Endodermal cell (in vitro differentiated cells): ENCODE measurements at regions not wholly inside any gene's neighbourhood (a gene's known extent, or its start where the extent isn't known, plus 50 kb on each side); places are given as distances from the start of the nearest gene placed in this dataset.

Experiments used
- DNase-seq: peaks from one replicate; pipeline ENCODE4 v3.0.0-alpha.2; 2017
- H3K27ac ChIP-seq: 2 replicates; pipeline ENCODE4 v1.5.1; 2013; ENCODE audit warnings: mild to moderate bottlenecking, low read depth, low read length, moderate library complexity
- H3K27me3 ChIP-seq: 2 replicates; pipeline ENCODE4 v1.6.1; 2013; ENCODE audit warnings: mild to moderate bottlenecking, low read length, moderate library complexity; ENCODE audit not compliant: insufficient read depth, control insufficient read depth, poor library complexity, severe bottlenecking
- H3K36me3 ChIP-seq: 2 replicates; pipeline ENCODE4 v1.7.0; 2013; ENCODE audit warnings: mild to moderate bottlenecking, low read length, moderate library complexity; ENCODE audit not compliant: control insufficient read depth, insufficient read depth
- H3K4me1 ChIP-seq: one replicate; pipeline ENCODE4 v1.7.0; 2013; ENCODE audit warnings: low read length; ENCODE audit not compliant: control insufficient read depth, insufficient read depth
- H3K4me3 ChIP-seq: 2 replicates; pipeline ENCODE4 v1.5.1; 2013; ENCODE audit warnings: mild to moderate bottlenecking, low read length, moderate library complexity
- H3K9ac ChIP-seq: 2 replicates; pipeline ENCODE4 v1.6.1; 2013; ENCODE audit warnings: mild to moderate bottlenecking, low read length, moderate library complexity; ENCODE audit not compliant: poor library complexity, severe bottlenecking; ENCODE audit errors: extremely low read depth
- H3K9me3 ChIP-seq: 2 replicates; pipeline ENCODE4 v1.6.1; 2013; ENCODE audit warnings: mild to moderate bottlenecking, low read length, moderate library complexity; ENCODE audit not compliant: control insufficient read depth
- H3K27ac Mint-ChIP-seq: 2 replicates; pipeline ENCODE4 v1.8.0; 2020; ENCODE audit warnings: mixed read lengths
- H3K27me3 Mint-ChIP-seq: 2 replicates; pipeline ENCODE4 v1.8.0; 2021; ENCODE audit warnings: mild to moderate bottlenecking, mixed read lengths; ENCODE audit not compliant: insufficient read depth
- H3K36me3 Mint-ChIP-seq: 2 replicates; pipeline ENCODE4 v1.8.0; 2020; ENCODE audit warnings: low read depth, mixed read lengths
- H3K4me1 Mint-ChIP-seq: 2 replicates; pipeline ENCODE4 v1.8.0; 2020; ENCODE audit warnings: mixed read lengths
- H3K4me3 Mint-ChIP-seq: 2 replicates; pipeline ENCODE4 v1.8.0; 2020; ENCODE audit warnings: mild to moderate bottlenecking, moderate library complexity, mixed read lengths
- H3K9me3 Mint-ChIP-seq: 2 replicates; pipeline ENCODE4 v1.8.0; 2020; ENCODE audit warnings: mild to moderate bottlenecking, mixed read lengths
- CTCF ChIP-seq: fragments of 200-600 bp; sonication (generic); conservative IDR thresholded peaks from 2 replicates; pipeline ENCODE4 v1.5.0; 2021; ENCODE audit warnings: antibody characterized with exemption, mild to moderate bottlenecking
- WGBS, 2 experiments: methylation state at CpG; one replicate each; pipeline versions ENCODE4 v1.1.5 to v1.1.7; 2013; ENCODE audit warnings: missing lambda C conversion rate in 2 of 2, mixed read lengths in 1 of 2; ENCODE audit not compliant: insufficient coverage in 1 of 2, insufficient read length in 1 of 2; 5-methylcytosine and 5-hydroxymethylcytosine counted together

GRCh38 chr3:8213286-8213685 is 288.3 kb upstream of the LMCD1 start:
- H3K4me3 ChIP-seq = no peak overlapping the region
- peaks cover 27% of the 10 kb centered on the region for H3K9me3 Mint-ChIP-seq
- H3K27me3 Mint-ChIP-seq = no peaks in the 10 kb centered on the region
- no peak for TF ChIP-seq CTCF
- no peak overlapping the region for H3K4me3 Mint-ChIP-seq
- peaks cover 15% of the 10 kb centered on the region for H3K9me3 ChIP-seq
- H3K9ac ChIP-seq = no peak overlapping the region
- 93 to 100% methylated on average over 1 of the region's 1 CpG for WGBS, 2 experiments
- no peaks in the 10 kb centered on the region for H3K36me3 Mint-ChIP-seq
- DNase-seq = no peak
- H3K27ac Mint-ChIP-seq = no peak overlapping the region
- no peak overlapping the region for H3K27ac ChIP-seq
- no peaks in the 10 kb centered on the region for H3K36me3 ChIP-seq
- H3K4me1 Mint-ChIP-seq = peaks cover 5% of the 10 kb centered on the region
- H3K27me3 ChIP-seq = no peaks in the 10 kb centered on the region
- H3K4me1 ChIP-seq = no peaks in the 10 kb centered on the region

- peaks cover 5% of the 10 kb centered on the region for H3K4me1 Mint-ChIP-seq
- 90 to 93% methylated on average over 3 of the region's 3 CpGs for WGBS, 2 experiments
Measured at GRCh38 chr3:8215821-8216220, 285.8 kb upstream of the LMCD1 start.

GRCh38 chr3:8218353-8218940 is 283.2 kb upstream of the LMCD1 start:
- Histone ChIP-seq H3K4me1 (no peaks in the 10 kb centered on the region), H3K27ac (no peak overlapping the region), H3K4me3 (no peak overlapping the region), H3K36me3 (no peaks in the 10 kb centered on the region), H3K9ac (no peak overlapping the region), H3K27me3 (no peaks in the 10 kb centered on the region), H3K9me3 (no peaks in the 10 kb centered on the region)
- TF ChIP-seq CTCF = no peak
- 92 to 93% methylated on average over 4 to 7 of the region's 7 CpGs for WGBS, 2 experiments
- Mint-ChIP-seq H3K4me3 (no peak overlapping the region), H3K27me3 (no peaks in the 10 kb centered on the region), H3K9me3 (peaks cover 3% of the 10 kb centered on the region), H3K4me1 (no peaks in the 10 kb centered on the region), H3K27ac (no peak overlapping the region), H3K36me3 (no peaks in the 10 kb centered on the region)
- DNase-seq = no peak

More at GRCh38 chr3:8215821-8216220, 285.8 kb upstream of the LMCD1 start:
- TF ChIP-seq CTCF = no peak
- Histone ChIP-seq H3K27ac (no peak overlapping the region), H3K9me3 (peaks cover 15% of the 10 kb centered on the region), H3K9ac (no peak overlapping the region), H3K27me3 (no peaks in the 10 kb centered on the region), H3K4me1 (no peaks in the 10 kb centered on the region), H3K36me3 (no peaks in the 10 kb centered on the region), H3K4me3 (no peak overlapping the region)
- no peak for DNase-seq
- no peaks in the 10 kb centered on the region for H3K27me3 Mint-ChIP-seq
- no peak overlapping the region for H3K27ac Mint-ChIP-seq
- peaks cover 23% of the 10 kb centered on the region for H3K9me3 Mint-ChIP-seq
- H3K36me3 Mint-ChIP-seq = no peaks in the 10 kb centered on the region
- H3K4me3 Mint-ChIP-seq = no peak overlapping the region
